EH (cell line): ENCODE measurements at regions not wholly inside any gene's neighbourhood (a gene's known extent, or its start where the extent isn't known, plus 50 kb on each side); places are given as distances from the start of the nearest gene placed in this dataset.

Experiments
- DNase-seq: peaks from one replicate; pipeline ENCODE4 v3.0.0-alpha.2; 2015; ENCODE audit warnings: low read depth

DNA sequence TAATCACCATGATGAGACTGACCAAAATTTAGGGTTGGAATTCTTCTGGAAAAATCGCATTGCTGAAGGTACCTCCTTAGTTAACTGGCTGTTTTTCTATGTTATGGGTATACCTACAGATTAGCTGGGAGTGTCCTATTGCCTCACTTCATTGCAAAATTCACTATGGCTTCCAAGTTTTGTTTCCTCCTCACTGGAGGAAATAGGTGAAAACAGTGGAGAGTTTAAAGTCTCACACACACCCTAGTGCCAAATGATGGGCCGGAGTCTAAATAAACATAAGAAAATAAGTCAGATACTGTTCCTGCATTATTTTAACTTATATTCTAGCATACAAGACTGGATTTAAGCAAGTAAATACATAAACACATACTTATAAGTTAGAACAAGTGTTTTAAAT is 98.2 kb downstream of the AHR start:
- no peak for DNase-seq

DNA sequence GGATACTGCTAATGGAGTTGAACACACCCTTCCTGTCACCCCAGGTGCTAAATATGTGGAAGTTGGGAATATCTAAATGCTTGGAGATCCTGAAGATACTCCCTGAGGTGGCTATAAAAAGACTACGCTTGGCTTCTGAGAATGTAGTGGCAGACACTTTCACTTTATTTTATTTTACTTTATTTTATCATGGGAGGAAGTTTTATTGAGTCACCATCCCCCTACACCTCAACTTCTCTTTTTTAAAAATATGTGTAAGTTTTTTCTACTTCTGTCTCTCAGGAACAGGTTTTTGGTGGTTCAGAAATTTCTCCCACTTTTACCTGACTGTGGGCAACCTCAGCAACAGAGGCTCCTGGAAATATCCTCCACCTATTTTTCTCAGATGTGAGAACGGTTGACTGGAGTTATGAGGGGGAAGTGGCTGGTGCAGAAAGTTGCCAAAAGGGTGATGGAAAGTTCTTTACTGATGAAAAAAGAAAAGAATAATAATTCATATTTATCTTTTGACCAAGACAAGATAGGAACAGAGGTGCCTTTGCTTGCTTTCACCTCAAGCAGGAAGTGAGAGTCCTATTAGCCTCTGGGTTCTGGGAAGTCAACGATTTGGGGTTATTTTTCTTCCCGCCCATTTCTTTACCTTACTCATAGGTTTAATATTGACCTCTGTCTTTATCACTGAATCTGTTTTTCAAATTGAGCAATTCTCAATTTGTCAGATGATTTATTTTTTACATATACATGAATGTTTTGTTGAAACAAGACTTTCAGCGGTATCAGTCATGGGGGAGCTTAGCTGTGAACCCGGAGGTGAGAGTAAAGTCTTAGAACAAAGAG is 103.6 kb downstream of the AHR start:
- no peak for DNase-seq

DNA sequence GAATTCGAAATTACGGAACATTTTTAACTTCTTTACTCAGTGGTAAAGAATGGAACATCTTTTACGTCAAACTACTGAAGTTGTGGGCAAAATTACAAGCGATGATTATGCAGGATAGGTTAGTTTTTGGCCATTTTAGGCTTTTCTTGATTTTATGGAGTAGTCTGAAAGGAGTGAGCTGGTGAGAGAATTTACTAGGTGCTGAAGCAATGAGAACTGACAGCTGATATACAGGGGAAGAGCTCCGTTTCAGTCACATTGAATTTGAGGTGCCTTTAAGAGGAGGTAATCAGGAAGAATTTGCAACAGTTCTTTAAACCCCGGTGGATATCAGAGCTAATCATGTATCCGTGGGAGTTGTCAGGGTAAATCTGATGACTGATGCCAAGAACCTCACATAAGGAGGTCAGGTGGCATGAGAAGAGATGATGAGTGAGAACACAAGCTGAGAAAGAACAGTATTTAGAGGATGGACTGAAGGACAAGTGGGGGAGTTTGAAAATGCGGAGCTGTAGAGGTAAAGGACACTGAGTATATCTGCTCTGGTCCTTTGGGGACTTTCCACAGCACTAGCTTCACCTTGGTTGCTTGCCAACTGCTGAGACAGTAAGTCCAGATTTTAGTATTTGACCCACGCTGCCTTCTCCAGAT is 104.3 kb downstream of the AHR start:
- no peak for DNase-seq

DNA sequence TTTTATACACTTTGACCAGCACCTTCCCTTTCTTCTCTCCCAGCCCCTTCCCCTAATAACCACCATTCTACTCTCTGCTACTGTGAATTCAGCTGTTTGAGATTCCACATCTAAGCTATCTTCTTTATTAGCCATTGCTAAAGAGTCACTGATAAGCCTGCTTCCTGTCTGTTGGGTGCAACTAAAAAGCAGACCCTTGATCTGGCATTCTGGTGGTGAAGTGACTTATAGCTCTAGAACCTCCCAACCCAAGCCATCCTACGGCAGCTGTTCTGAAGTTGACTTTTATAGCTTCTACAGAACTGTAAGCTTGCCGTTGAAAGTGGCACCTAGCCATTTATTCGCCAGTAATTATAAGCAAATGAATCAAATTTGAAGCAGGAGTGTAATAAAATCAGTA is 105.6 kb downstream of the AHR start:
- DNase-seq, result no peak

DNA sequence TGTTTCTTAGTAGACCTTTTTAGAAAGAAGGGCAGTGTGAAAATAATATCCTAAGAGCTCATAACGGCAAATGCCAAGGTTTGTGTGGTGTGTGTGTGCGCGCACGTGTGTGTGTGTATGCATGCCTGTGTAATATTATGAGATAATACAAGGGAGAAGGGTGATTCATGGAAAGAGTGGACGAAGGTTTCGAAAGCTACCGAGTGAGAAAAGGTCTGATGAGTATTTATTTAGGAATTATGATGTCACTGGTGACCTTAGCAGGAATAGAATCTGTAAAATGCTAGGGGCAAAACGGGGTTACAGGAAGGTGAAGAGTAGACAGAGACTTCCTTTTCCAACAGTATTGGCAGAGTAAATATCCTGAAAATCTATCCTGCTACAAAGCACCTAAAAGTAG is 107.3 kb downstream of the AHR start:
- DNase-seq, result peak; percentile 93

DNA sequence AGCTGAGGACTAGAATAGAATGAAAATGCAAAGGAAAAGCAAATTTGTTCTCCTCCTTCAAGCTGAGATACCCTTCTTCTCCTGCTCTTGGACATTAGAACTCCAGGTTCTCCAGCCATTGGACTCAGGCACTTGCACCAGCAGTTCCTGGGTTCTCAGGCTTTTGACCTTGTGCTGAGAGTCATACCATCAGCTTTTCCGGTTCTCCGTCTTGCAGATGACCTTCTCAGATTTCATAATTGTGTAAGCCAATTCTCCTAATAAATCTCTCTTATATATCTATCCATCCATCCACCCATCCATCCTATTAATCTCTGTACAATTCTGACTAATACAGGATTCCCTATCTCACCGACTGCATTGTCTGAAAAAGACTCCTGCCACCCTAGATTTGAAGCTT is 108.3 kb downstream of the AHR start:
- peak; percentile 63 for DNase-seq

DNA sequence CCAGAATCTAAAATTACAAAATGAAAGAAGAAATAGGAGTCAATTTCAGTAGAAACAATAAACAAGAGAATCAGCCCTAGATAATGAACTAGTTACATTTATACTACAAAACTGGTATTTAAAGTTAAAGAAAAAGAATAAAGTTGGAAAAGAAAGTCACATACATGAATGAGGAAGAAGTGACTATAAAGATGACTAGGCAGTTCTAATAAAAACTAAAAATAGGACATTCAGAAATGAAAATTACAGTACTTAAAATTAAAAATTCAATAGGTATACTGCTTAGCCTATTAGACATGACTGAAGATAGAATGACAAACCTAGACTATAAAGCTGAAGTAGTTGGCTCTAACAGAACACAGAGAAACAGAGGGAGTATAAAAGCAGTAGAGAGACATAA is 108.8 kb downstream of the AHR start:
- DNase-seq, result no peak

DNA sequence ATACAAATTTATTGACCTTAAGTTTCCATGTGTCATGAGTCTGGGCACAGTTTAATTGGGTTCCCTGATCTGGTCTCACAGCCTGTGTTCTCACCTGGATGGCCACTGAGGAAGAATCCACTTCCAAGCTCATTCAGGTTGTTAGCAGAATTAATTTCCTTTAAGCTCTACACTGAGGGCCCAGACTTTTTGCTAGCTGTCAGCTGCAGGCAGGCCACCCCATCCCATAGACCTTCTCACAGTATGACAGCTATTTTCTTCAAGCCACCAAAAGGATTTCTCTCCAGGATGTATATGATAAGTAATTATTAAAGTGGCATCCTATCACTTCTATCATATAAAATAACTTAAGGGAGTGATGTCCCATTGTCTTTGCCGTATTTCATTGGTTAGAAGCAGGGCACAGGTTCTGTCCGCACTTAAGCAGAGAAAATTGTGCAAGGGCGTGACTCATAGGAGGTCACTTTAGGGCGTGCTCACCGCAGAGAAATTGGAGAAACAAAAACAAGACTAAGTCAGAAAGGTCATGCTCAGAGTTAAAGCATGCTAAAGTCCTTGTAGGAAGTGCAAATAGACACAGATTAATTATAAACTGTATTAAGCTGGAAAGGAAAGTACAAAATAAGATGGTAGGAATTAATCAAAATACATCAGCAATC is 109.9 kb downstream of the AHR start:
- DNase-seq, result peak; percentile 92

DNA sequence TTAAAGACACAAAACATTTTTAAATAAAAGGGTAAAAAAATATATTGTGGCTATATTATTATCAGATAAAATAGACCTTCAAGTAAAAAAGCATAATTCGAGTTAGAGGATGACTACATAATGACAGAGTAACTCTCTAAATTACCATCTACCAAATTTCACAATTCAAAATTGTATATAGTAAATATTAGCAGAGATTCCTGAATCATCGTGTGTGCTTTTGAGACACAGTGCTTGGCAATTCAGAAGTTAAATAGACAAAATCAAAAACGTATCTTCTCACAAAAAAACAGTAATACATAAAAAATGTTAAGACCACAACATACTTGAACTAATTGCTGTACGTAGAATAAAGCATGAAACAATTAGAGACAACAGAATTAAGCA is 110.4 kb downstream of the AHR start:
- DNase-seq, result peak; percentile 58

DNA sequence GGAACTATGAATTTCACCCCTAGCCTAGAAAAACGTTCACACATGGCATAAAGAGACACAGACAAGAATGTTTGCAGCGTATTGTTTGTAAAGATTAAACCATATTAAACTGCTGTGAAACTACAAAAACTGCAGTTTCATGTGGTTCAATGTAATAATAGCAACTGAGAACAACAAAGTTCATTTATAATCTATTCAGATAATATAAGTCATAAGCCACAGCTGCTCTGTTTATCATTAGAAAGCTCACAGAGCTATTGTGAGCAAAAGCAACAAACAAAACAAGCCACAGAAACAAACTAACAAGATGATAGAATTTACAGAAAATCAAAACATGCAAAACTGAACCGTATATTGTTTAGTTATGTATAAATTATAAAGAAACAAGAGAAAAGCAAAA is 113.5 kb downstream of the AHR start:
- DNase-seq, result no peak

DNA sequence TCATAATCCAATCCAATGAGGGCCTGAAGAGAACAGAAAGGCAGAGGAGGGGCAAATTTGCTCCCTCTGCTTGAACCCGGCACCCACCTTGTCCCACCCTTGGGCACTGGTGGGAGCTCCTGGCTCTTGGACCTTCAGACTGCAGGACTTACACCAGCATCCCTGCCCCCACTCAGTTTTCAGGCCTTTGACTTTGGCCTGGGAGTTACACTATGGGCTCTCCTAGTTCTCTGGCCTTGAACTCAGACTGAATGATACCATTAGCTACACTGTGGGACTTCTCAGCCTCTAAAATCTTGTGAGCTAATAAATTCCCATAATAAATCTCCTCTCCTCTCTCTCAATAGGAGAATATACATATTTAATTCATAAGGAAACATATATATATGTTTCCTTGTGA is 114.4 kb downstream of the AHR start:
- no peak for DNase-seq

DNA sequence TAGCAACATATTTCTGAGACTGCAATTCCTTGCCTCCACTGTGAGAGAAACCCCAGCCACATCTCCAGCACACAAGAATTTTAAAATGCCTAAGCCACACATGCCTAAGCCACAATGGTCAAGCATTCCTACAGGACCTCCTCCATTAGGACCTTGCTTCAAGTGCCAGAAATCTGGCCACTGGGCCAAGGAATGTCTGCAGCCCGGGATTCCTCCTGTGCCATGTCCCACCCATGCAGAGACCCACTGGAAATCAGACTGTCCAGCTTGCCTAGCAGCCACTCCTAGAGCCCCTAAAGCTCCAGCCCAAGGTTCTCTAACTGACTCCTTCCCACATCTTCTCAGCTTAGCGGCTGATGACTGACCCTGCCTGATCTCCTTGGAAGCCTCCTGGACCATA is 117.5 kb downstream of the AHR start:
- DNase-seq, result peak; percentile 47

DNA sequence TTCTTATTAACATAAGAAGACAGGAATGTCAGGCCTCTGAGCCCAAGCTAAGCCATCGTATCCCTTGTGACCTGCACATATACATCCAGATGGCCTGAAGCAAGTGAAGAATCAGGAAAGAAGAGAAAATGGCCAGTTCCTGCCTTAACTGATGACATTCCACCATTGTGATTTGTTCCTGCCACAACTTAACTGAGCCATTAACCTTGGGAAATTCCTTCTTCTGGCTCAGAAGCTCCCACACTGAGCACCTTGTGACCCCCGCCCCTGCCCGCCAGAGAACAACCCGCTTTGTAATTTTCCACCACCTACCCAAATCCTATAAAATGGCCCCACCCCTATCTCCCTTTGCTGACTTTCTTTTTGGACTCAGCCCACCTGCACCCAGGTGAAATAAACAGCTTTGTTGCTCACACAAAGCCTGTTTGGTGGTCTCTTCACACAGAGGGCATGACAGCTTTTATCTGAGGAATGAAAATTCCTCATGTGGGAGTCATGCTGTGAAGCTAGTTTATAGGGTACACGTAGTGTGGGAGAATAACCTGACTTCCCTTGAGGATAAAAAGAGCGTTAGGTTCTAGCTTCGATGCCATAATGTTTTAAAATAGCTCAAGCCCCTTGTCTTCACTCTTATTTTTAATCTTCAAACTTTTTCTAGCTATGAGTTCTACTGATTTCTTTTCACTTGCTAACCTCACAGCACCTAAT is 122.0 kb downstream of the AHR start:
- peak; percentile 60 for DNase-seq

DNA sequence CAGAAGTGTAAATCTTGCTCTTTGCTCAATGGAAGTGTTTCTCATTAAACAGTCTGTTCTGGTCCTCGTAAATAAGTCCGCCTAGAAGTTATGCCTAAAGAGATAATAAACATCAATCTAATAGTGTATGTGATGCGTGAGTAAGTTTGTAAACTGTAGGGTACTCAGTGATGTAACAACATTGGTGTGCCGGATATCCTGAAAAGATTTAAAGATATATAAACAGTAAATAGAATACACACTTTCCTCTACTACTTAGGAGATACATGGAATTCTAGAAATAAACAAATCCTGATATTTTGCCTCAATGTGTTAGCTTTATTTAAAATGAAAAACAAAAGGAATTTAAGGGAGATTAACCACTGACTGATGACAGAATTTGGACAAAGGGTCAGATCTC is 123.5 kb downstream of the AHR start:
- DNase-seq, result peak; percentile 31

DNA sequence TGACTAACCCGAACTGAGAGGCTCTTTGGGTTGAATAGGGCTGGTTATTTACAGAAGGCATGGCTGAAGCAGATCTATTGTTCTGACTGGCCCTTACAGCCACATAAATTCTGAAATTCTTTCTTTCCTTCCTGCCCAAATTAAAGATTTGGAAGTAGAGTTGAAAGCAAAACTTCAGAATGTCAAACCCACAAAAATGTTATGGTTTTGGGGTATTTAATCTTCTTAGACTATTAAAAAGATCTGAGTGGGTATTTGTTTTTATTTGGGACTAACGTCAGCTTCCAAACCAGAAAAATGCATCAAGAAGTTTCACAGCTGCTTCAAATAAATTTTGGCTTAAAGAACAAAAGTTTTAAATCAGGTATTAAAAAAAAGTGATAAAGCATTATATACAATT is 124.5 kb downstream of the AHR start:
- peak; percentile 68 for DNase-seq

DNA sequence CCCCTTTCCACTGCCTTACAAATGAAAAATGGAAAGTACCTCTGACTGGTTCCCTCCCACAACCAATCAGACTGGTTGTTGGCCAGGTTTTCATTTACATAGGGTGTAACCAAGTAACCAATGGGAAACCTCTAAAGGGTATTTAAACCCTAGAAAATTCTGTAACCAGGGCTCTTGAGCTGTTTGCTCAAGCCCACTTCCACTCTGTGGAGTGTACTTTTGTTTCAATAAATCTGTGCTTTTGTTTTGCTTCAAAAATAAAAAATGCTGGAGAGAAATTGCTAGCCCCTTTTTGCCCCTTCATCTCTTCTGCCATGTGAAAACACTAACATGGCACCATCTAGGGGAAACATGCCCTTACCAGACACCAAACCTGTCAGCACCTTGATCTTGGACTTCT is 129.5 kb downstream of the AHR start:
- no peak for DNase-seq

DNA sequence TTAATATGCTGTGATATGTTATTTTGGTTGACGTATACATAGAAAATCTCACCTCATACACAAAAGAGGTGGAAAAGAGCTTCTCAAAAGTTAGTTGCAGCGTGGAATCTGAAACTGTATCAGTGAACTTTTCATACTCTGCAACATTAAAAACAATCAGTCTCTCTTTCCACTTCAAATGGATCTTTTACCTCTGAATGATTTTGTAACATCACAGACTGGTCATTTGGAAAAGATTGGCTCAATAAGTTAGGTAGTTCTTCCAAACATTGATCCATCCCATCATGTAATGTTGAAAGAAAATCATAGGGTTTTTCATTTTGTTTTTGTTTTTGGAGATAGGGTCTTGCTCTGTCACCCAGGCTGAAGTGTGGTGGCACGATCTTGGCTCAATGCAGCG is 131.1 kb downstream of the AHR start:
- DNase-seq, result no peak

DNA sequence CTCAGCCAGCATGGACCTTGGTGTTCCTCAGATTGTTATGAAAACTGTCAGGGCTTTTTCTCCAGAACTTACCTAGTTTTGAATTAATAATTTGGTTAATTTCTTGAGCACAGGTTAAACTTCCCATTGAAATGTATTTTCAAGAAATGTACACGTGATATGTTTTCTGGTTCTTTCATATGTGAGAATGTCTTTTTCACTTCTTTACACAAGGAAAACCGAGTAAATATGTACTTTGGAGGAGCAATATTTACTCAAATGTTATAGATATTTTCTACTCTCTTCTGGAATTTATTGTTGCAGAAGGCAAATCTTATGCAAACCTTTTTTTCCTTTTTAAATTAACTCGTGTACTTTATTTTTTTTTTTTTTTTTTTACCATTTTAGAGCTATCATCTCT is 134.3 kb downstream of the AHR start:
- DNase-seq, result no peak

DNA sequence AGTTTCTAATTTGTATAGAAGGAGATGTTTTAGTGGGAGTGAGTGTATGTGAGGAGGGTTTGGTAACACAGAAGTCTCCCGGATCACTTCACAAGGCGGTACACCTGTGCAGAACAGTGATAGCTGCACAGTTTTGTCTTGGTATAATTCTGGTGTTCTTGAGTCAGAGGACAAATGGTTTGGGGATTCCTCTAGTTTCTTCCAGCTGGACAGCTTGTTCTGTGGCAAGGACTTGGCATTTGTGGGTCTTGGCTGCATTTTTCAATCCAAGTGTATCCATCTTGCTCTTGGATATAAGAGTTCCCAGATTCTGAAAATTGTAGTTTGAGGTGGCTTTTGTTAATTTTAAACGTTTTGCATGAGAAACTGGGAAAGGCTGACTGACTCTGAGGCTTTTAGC is 135.7 kb downstream of the AHR start:
- no peak for DNase-seq

DNA sequence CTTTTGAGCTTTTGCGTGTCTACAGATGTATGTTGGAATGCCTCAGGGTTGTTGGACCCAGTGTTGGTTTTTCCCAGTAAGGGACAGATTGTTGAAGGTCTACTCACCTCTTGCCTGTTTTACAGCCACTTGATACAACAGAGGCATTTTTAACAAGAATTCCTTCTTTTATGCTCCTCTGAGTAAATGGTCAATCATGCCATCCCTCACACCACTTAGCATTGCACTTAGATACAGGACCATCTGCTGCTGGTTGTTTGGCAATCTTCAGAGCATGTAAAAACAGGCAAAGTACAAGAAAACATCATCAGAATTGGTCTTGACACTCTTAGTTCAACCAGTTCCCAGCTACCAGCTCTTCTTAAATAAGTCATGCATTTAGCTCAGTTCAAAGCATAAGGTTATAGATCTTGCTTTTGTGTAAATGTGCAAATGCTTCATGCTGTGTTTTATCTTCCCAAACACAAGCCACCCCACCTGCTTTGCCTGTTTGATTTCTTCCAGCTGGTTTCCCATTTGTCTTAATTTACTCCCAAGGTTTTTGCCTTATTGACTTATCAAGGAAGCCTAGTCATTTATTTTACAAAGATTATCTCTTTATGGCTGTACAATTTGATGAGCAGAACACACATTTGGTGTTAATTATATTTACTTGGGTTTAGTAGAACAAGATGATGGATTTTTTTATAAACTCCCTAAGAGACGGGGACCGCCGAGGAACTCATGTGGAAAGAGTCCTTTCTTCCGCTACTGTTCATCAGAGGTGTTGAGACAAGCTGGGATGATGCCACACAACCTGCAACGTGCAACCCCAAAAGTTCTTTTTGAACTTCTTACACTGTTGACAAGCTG is 136.6 kb downstream of the AHR start:
- DNase-seq, result peak; percentile 68

DNA sequence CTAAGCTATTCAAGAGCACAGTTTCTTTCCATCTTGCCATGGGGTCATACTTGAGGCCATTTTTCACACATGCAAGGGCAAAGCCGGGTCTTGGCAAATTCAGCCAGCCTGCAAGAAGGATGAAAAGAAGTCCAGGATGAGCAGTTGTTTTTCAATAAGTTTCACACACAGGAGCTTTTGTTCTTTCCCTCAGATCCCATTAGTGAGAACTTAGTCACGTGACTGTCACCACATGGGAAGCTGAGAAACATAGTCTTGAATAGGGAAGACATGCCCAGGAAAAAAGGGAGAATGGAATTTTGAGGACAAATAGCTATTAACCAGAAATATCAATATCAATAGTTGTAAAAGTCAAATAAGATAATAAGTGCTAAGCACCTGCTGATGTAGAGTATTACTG is 137.7 kb downstream of the AHR start:
- DNase-seq, result no peak

DNA sequence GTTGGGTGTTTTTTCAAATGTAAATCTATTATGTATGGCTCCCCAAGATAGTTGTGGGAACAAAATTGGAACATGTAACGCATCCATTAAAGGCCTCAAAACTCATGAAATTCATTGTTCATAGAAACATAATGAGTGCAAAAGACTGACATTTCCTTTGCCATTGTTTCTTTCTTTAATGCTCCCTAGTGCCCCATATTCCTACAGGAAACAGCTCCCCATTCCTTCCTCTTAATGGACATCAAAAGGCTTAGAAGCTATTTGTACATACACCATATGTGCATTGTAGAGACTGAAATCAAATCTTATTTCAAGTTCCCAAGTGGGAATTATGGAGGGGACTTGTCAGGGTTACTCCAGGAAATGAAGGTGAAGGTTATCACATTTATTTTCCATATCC is 139.1 kb downstream of the AHR start:
- DNase-seq, result no peak
